ENCODE measurements at regions not wholly inside any gene's neighbourhood (a gene's known extent, or its start where the extent isn't known, plus 50 kb on each side); places are given as distances from the start of the nearest gene placed in this dataset.

- peaks cover 0 to 10% (median 2%) of the 10 kb centered on the region in 3 donors for H3K4me1 Mint-ChIP-seq
- H3K27ac Mint-ChIP-seq = no peak overlapping the region
- H3K9me3 Mint-ChIP-seq = no peaks in the 10 kb centered on the region
- H3K36me3 Mint-ChIP-seq = no peaks in the 10 kb centered on the region
- H3K27me3 Mint-ChIP-seq = no peaks in the 10 kb centered on the region
- H3K4me3 Mint-ChIP-seq = no peak overlapping the region
Observed at GRCh38 chr10:47107007-47107747, 192.8 kb upstream of the GDF10 start.

- no peaks in the 10 kb centered on the region for H3K27me3 Mint-ChIP-seq
Observed at GRCh38 chr10:47109906-47110305, 190.1 kb upstream of the GDF10 start.

GRCh38 chr10:47111329-47111862, 188.6 kb upstream of the GDF10 start:
- peaks cover 0 to 6% (median 1%) of the 10 kb centered on the region in 3 donors for H3K4me1 Mint-ChIP-seq
- H3K27me3 Mint-ChIP-seq = peaks cover 1% of the 10 kb centered on the region
- no peak overlapping the region for H3K4me3 Mint-ChIP-seq
- no peaks in the 10 kb centered on the region for H3K36me3 Mint-ChIP-seq
- H3K27ac Mint-ChIP-seq = no peak overlapping the region
- H3K9me3 Mint-ChIP-seq = no peaks in the 10 kb centered on the region

More at GRCh38 chr10:47109906-47110305, 190.1 kb upstream of the GDF10 start:
- no peaks in the 10 kb centered on the region for H3K36me3 Mint-ChIP-seq
- no peaks in the 10 kb centered on the region for H3K9me3 Mint-ChIP-seq
- no peak overlapping the region for H3K27ac Mint-ChIP-seq
- no peak overlapping the region for H3K4me3 Mint-ChIP-seq
- peaks cover 0 to 10% (median 0%) of the 10 kb centered on the region in 3 donors for H3K4me1 Mint-ChIP-seq

- Mint-ChIP-seq H3K9me3 (no peaks in the 10 kb centered on the region), H3K4me3 (no peak overlapping the region), H3K27ac (no peak overlapping the region), H3K4me1 (peaks cover 0 to 1% (median 0%) of the 10 kb centered on the region in 3 donors), H3K36me3 (no peaks in the 10 kb centered on the region), H3K27me3 (peaks cover 2% of the 10 kb centered on the region)
Observed at GRCh38 chr10:47112612-47113011, 187.4 kb upstream of the GDF10 start.

GRCh38 chr10:47113907-47114500, 186.0 kb upstream of the GDF10 start:
- H3K4me3 Mint-ChIP-seq = no peak overlapping the region
- H3K4me1 Mint-ChIP-seq = peaks cover 0 to 1% (median 0%) of the 10 kb centered on the region in 3 donors
- H3K27ac Mint-ChIP-seq = no peak overlapping the region
- no peaks in the 10 kb centered on the region for H3K36me3 Mint-ChIP-seq
- no peaks in the 10 kb centered on the region for H3K9me3 Mint-ChIP-seq
- peaks cover 2% of the 10 kb centered on the region for H3K27me3 Mint-ChIP-seq

GRCh38 chr10:47114680-47115186, 185.3 kb upstream of the GDF10 start:
- H3K4me3 Mint-ChIP-seq = no peak overlapping the region
- peaks cover 0 to 1% (median 0%) of the 10 kb centered on the region in 3 donors for H3K4me1 Mint-ChIP-seq
- peaks cover 2% of the 10 kb centered on the region for H3K27me3 Mint-ChIP-seq
- no peaks in the 10 kb centered on the region for H3K9me3 Mint-ChIP-seq
- H3K27ac Mint-ChIP-seq = no peak overlapping the region
- no peaks in the 10 kb centered on the region for H3K36me3 Mint-ChIP-seq

- Mint-ChIP-seq H3K36me3 (no peaks in the 10 kb centered on the region), H3K9me3 (no peaks in the 10 kb centered on the region), H3K4me3 (peak overlapping the region in 1 of 4 donors; percentile 2), H3K27ac (no peak overlapping the region), H3K27me3 (peaks cover 2% of the 10 kb centered on the region), H3K4me1 (peaks cover 0 to 1% (median 0%) of the 10 kb centered on the region in 3 donors)
Observed at GRCh38 chr10:47115322-47115721, 184.7 kb upstream of the GDF10 start.

- Mint-ChIP-seq H3K4me1 (peaks cover 0 to 1% (median 0%) of the 10 kb centered on the region in 3 donors), H3K27ac (no peak overlapping the region), H3K4me3 (no peak overlapping the region), H3K27me3 (peaks cover 7% of the 10 kb centered on the region), H3K36me3 (no peaks in the 10 kb centered on the region), H3K9me3 (no peaks in the 10 kb centered on the region)
Observed at GRCh38 chr10:47116445-47116844, 183.6 kb upstream of the GDF10 start.

GRCh38 chr10:47118326-47118725, 181.7 kb upstream of the GDF10 start:
- Mint-ChIP-seq H3K36me3 (no peaks in the 10 kb centered on the region), H3K27ac (no peak overlapping the region), H3K9me3 (no peaks in the 10 kb centered on the region), H3K4me1 (peaks cover 0 to 1% (median 0%) of the 10 kb centered on the region in 3 donors), H3K4me3 (no peak overlapping the region), H3K27me3 (peaks cover 7% of the 10 kb centered on the region)

GRCh38 chr10:47121336-47121735, 178.7 kb upstream of the GDF10 start:
- peaks cover 6% of the 10 kb centered on the region for H3K27me3 Mint-ChIP-seq
- H3K4me3 Mint-ChIP-seq = no peak overlapping the region
- H3K9me3 Mint-ChIP-seq = no peaks in the 10 kb centered on the region
- H3K36me3 Mint-ChIP-seq = no peaks in the 10 kb centered on the region
- H3K4me1 Mint-ChIP-seq = no peaks in the 10 kb centered on the region
- no peak overlapping the region for H3K27ac Mint-ChIP-seq

GRCh38 chr10:47123716-47124288, 176.2 kb upstream of the GDF10 start:
- Mint-ChIP-seq H3K27me3 (peaks cover 4% of the 10 kb centered on the region), H3K36me3 (no peaks in the 10 kb centered on the region), H3K27ac (no peak overlapping the region), H3K4me1 (no peaks in the 10 kb centered on the region), H3K4me3 (no peak overlapping the region), H3K9me3 (peaks cover 0 to 5% (median 0%) of the 10 kb centered on the region in 3 donors)

- no peak overlapping the region for H3K4me3 Mint-ChIP-seq
- H3K27ac Mint-ChIP-seq = no peak overlapping the region
- no peaks in the 10 kb centered on the region for H3K27me3 Mint-ChIP-seq
- H3K4me1 Mint-ChIP-seq = peaks cover 0 to 1% (median 0%) of the 10 kb centered on the region in 3 donors
- peaks cover 0 to 5% (median 0%) of the 10 kb centered on the region in 3 donors for H3K9me3 Mint-ChIP-seq
- no peaks in the 10 kb centered on the region for H3K36me3 Mint-ChIP-seq
Observed at GRCh38 chr10:47127188-47127785, 172.7 kb upstream of the GDF10 start.

- no peak overlapping the region for H3K4me3 Mint-ChIP-seq
- H3K27me3 Mint-ChIP-seq = no peaks in the 10 kb centered on the region
- H3K4me1 Mint-ChIP-seq = peaks cover 0 to 5% (median 4%) of the 10 kb centered on the region in 3 donors
- H3K9me3 Mint-ChIP-seq = peaks cover 0 to 5% (median 2%) of the 10 kb centered on the region in 3 donors
- H3K27ac Mint-ChIP-seq = no peak overlapping the region
- H3K36me3 Mint-ChIP-seq = no peaks in the 10 kb centered on the region
Observed at GRCh38 chr10:47130491-47130890, 169.5 kb upstream of the GDF10 start.

- Mint-ChIP-seq H3K4me3 (no peak overlapping the region), H3K4me1 (peaks cover 0 to 5% (median 4%) of the 10 kb centered on the region in 3 donors), H3K36me3 (no peaks in the 10 kb centered on the region), H3K9me3 (peaks cover 0 to 2% (median 0%) of the 10 kb centered on the region in 3 donors), H3K27me3 (no peaks in the 10 kb centered on the region), H3K27ac (no peak overlapping the region)
Observed at GRCh38 chr10:47133871-47134570, 166.0 kb upstream of the GDF10 start.

Data from IgD-negative memory B cell (primary cell).